Panc1 (cell line): ENCODE measurements at regions not wholly inside any gene's neighbourhood (a gene's known extent, or its start where the extent isn't known, plus 50 kb on each side); places are given as distances from the start of the nearest gene placed in this dataset.

Source experiments
- CTCF ChIP-seq: fragments of 450-650 bp; IDR thresholded peaks from 2 replicates; pipeline ENCODE4 v1.5.1; 2017; ENCODE audit warnings: mild to moderate bottlenecking
- POLR2AphosphoS5 ChIP-seq: IDR thresholded peaks from 2 replicates; pipeline ENCODE4 v1.6.1; 2012; ENCODE audit warnings: mild to moderate bottlenecking, low read depth, low read length, moderate library complexity
- SIN3A ChIP-seq: IDR thresholded peaks from 2 replicates; pipeline ENCODE4 v1.6.1; 2012; ENCODE audit warnings: low read depth, mild to moderate bottlenecking, low read length, moderate library complexity, borderline replicate concordance; ENCODE audit not compliant: insufficient read depth
- TCF7L2 ChIP-seq: IDR thresholded peaks from 2 replicates; pipeline ENCODE4 v1.6.1; 2011; ENCODE audit warnings: mild to moderate bottlenecking, low read depth, low read length, inconsistent platforms

- TF ChIP-seq CTCF (no peak), POLR2AphosphoS5 (no peak), SIN3A (no peak), TCF7L2 (no peak)
Observed at GRCh38 chr6:158911746-158912480, 88.1 kb downstream of the RSPH3 start.
